ENCODE measurements at regions not wholly inside any gene's neighbourhood (a gene's known extent, or its start where the extent isn't known, plus 50 kb on each side); places are given as distances from the start of the nearest gene placed in this dataset.

DNA sequence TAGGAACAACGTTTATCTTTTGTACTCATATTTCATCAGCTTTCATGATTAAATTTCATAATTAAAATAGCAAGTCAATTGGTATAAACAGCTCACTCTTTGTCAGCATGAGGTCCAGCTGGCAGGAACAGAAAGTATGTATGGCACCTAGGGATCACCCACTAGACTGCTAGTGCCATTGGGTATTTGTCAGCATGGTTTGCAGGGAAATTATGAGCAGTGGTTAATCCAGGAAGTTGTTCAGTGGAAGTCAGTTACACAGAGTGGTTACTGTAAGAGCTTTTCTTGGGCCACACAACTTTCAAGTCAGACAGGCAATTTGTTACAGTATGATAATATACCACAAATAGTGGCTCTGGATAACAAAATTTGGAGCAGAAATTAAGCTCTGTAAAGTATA lies 340.3 kb upstream of the RGS6 start (continued):
- TF ChIP-seq ZBTB21 (CRISPR knock-in tag; IDR thresholded peaks at IDR 0.05; ENCODE audit: borderline replicate concordance) (no peak), NR1H2 (CRISPR knock-in tag; IDR thresholded peaks at IDR 0.05) (no peak)

DNA sequence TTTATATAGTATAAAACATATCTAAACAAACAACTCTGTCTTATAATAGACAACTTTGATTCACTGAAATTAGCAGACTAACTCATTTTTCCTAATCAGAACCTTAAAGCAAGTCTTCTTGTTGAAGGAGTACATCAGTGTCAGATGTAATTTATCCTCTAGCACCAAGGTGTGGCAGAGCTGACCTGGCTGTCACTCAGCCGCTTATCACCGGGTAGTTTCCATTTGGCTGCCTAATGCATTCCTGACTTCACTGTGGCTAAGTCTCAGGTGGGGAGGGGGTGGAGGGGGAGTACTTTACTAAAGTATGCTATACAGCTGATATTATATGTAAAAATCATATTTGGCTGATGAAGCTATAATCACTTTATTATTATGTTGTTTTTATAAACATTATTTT lies 339.9 kb upstream of the RGS6 start:
- Mint-ChIP-seq H3K27me3 (ENCODE audit: low read depth) (no peaks in the 10 kb centered on the region), H3K4me1 (peaks cover 11% of the 10 kb centered on the region), H3K36me3 (0 out of 2 replicates have a peak, but pooled peaks cover 3% of the 10 kb centered on the region), H3K27ac (no peak overlapping the region), H3K4me3 (no peak overlapping the region), H3K9me3 (no peaks in the 10 kb centered on the region)
- DNase-seq (ENCODE audit: low spot score), result no peak
- ChIA-PET POLR2A (no interaction called here), CTCF (no interaction called here)
- TF ChIP-seq ZNF423 (CRISPR knock-in tag; IDR thresholded peaks at IDR 0.05), result no peak
- TF ChIP-seq IRF1 (CRISPR knock-in tag; IDR thresholded peaks at IDR 0.05), result no peak
- TF ChIP-seq NR1H2 (CRISPR knock-in tag; IDR thresholded peaks at IDR 0.05), result no peak
- no peak for TF ChIP-seq RORB (CRISPR knock-in tag; IDR thresholded peaks at IDR 0.05)
- TF ChIP-seq MAX (CRISPR knock-in tag; IDR thresholded peaks at IDR 0.05), result no peak
- no peak for TF ChIP-seq ZMAT4 (CRISPR knock-in tag; IDR thresholded peaks at IDR 0.05)
- no peak for TF ChIP-seq ZNF396 (CRISPR knock-in tag; IDR thresholded peaks at IDR 0.05; ENCODE audit: borderline replicate concordance)
- TF ChIP-seq FOXP4 (CRISPR knock-in tag; IDR thresholded peaks at IDR 0.05), result no peak
- TF ChIP-seq NR2C2 (CRISPR knock-in tag; IDR thresholded peaks at IDR 0.05), result no peak
- ATAC-seq, result no peak

DNA sequence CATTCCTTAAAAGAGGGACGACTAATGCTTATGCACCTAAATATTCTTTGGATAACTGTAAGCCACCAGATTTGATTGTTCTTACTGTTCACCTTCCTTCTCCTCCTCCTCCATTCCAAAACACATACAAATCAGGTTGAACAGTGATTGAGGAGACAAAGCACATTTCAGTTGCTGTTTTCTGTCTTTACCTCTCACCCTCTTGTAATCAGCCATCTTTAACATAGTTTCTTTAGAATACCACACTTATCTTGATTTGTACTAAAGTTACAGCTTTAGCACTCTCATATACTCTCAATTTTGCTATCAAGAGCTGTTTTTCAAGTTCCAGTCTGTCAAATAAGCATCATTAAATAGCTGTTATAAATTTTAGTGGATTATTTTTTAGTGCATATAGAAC lies 338.3 kb upstream of the RGS6 start:
- Mint-ChIP-seq H3K4me3 (no peak overlapping the region), H3K27ac (no peak overlapping the region), H3K4me1 (peaks cover 11% of the 10 kb centered on the region), H3K36me3 (peaks cover 9% of the 10 kb centered on the region; the same call in 1 of the 2 replicates), H3K9me3 (no peaks in the 10 kb centered on the region), H3K27me3 (ENCODE audit: low read depth) (no peaks in the 10 kb centered on the region)
- ChIA-PET POLR2A (no interaction called here), CTCF (interaction anchor here (1.1 kb wide), 1 partner anchor 48 kb away, joined by 3 read pairs; no protein-coding TSS in a partner anchor)
- no peak for TF ChIP-seq OVOL2 (CRISPR knock-in tag; IDR thresholded peaks at IDR 0.05; ENCODE audit: borderline replicate concordance)
- TF ChIP-seq ELF4 (CRISPR knock-in tag; IDR thresholded peaks at IDR 0.05; ENCODE audit: low read depth), result no peak
- TF ChIP-seq TP53 (CRISPR knock-in tag; IDR thresholded peaks at IDR 0.05), result no peak
- no peak for TF ChIP-seq ZNF219 (CRISPR knock-in tag; IDR thresholded peaks at IDR 0.05; ENCODE audit: borderline replicate concordance)
- TF ChIP-seq ZNF423 (CRISPR knock-in tag; IDR thresholded peaks at IDR 0.05), result no peak
- no peak for TF ChIP-seq CREB1 (CRISPR knock-in tag; IDR thresholded peaks at IDR 0.05)
- no peak for DNase-seq (ENCODE audit: low spot score)
- no peak for ATAC-seq

DNA sequence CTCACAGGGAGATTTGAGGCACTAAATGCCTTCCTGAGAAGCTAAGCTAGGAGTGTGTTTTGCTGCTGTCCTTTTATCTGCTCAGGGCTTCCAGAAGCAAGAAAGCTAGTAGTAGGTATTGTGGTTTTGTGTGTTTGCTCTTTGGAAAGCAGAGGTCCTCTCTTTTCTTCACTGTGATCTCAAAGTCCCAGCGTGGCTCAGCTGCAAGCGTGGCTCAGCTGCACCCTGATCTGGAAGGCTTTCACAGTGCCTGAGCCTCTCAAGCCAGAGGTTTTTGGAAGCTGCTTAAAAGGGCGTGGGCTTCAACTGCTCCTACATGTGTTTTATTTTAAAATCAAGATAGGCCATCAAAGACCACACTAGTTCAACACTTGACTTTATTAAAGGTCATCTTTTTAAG lies 337.4 kb upstream of the RGS6 start:
- H3K9me3 Mint-ChIP-seq, result peaks cover 4% of the 10 kb centered on the region
- peaks cover 11% of the 10 kb centered on the region for H3K4me1 Mint-ChIP-seq
- 0 out of 2 replicates have a peak, but pooled peaks cover 1% of the 10 kb centered on the region for H3K27me3 Mint-ChIP-seq (ENCODE audit: low read depth)
- DNase-seq (ENCODE audit: low spot score), result no peak
- no peak overlapping the region for H3K27ac Mint-ChIP-seq
- CTCF ChIA-PET, result interaction anchor here (1.1 kb wide), 1 partner anchor 48 kb away, joined by 3 read pairs; no protein-coding TSS in a partner anchor
- no peak for ATAC-seq
- H3K4me3 Mint-ChIP-seq, result no peak overlapping the region
- peaks cover 14% of the 10 kb centered on the region for H3K36me3 Mint-ChIP-seq
- POLR2A ChIA-PET, result interaction anchor here (0.6 kb wide), 1 partner anchor 489 kb away, joined by 5 read pairs; no protein-coding TSS in a partner anchor
- no peak for TF ChIP-seq MXD4 (CRISPR knock-in tag; IDR thresholded peaks at IDR 0.05; ENCODE audit: borderline replicate concordance)
- TF ChIP-seq ZNF232 (CRISPR knock-in tag; IDR thresholded peaks at IDR 0.05), result no peak
- no peak for TF ChIP-seq TEAD1 (CRISPR knock-in tag; IDR thresholded peaks at IDR 0.05)
- TF ChIP-seq, protein P1, sequence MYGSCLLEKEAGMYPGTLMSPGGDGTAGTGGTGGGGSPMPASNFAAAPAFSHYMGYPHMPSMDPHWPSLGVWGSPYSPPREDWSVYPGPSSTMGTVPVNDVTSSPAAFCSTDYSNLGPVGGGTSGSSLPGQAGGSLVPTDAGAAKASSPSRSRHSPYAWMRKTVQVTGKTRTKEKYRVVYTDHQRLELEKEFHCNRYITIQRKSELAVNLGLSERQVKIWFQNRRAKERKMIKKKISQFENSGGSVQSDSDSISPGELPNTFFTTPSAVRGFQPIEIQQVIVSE (CRISPR knock-in tag; IDR thresholded peaks at IDR 0.05; ENCODE audit: borderline replicate concordance), result no peak
- no peak for TF ChIP-seq CREB1 (CRISPR knock-in tag; IDR thresholded peaks at IDR 0.05)
- TF ChIP-seq MLX (CRISPR knock-in tag; IDR thresholded peaks at IDR 0.05), result no peak
- no peak for TF ChIP-seq ZNF317 (CRISPR knock-in tag; IDR thresholded peaks at IDR 0.05; ENCODE audit: borderline replicate concordance, low read depth)
- TF ChIP-seq CTCF (IDR thresholded peaks at IDR 0.05), result no peak
- TF ChIP-seq SMAD4 (CRISPR knock-in tag; IDR thresholded peaks at IDR 0.05), result no peak
- TF ChIP-seq ZNF121 (CRISPR knock-in tag; IDR thresholded peaks at IDR 0.05), result no peak

Measured in WTC11 (cell line).